ENCODE measurements at regions not wholly inside any gene's neighbourhood (a gene's known extent, or its start where the extent isn't known, plus 50 kb on each side); places are given as distances from the start of the nearest gene placed in this dataset.

- no peaks in the 10 kb centered on the region for H4K20me1 ChIP-seq (ENCODE audit: control insufficient read depth, insufficient read depth, low read depth, low read length)
- no peak overlapping the region for H3K4me3 ChIP-seq (ENCODE audit: low read length)
- H3K4me2 ChIP-seq (ENCODE audit: low read length), result no peak overlapping the region
- H3K4me1 ChIP-seq (ENCODE audit: control insufficient read depth, low read length), result peaks cover 4% of the 10 kb centered on the region; the same call in 1 of the 2 replicates
- H3K9me3 ChIP-seq (ENCODE audit: control insufficient read depth, insufficient read depth, low read length), result no peaks in the 10 kb centered on the region
- no peaks in the 10 kb centered on the region for H3K9me2 ChIP-seq (replicated peaks; ENCODE audit: control insufficient read depth, low read length)
- H3F3A ChIP-seq (ENCODE audit: control insufficient read depth, insufficient read depth), result no peaks in the 10 kb centered on the region
- H3K27me3 ChIP-seq (ENCODE audit: control insufficient read depth, low read length), result no peaks in the 10 kb centered on the region
- no peaks in the 10 kb centered on the region for H3K36me3 ChIP-seq (ENCODE audit: control insufficient read depth, low read length)
- no peaks in the 10 kb centered on the region for H3K79me2 ChIP-seq (ENCODE audit: control insufficient read depth, low read length)
- TF ChIP-seq EZH2phosphoT487 (IDR thresholded peaks at IDR 0.05; ENCODE audit: borderline replicate concordance, low read length), result no peak
- TF ChIP-seq CTCF (IDR thresholded peaks at IDR 0.05; ENCODE audit: low read depth, low read length, poor library complexity, severe bottlenecking), result no peak
- H3K27ac ChIP-seq (ENCODE audit: low read depth, low read length), result no peak overlapping the region
Observed at GRCh38 chr3:177449360-177450006, 252.2 kb upstream of the TBL1XR1 start.

- H4K20me1 ChIP-seq (ENCODE audit: control insufficient read depth, insufficient read depth, low read depth, low read length), result no peaks in the 10 kb centered on the region
- no peak for TF ChIP-seq EZH2phosphoT487 (IDR thresholded peaks at IDR 0.05; ENCODE audit: borderline replicate concordance, low read length)
- no peak for TF ChIP-seq CTCF (IDR thresholded peaks at IDR 0.05; ENCODE audit: low read depth, low read length, poor library complexity, severe bottlenecking)
- H3K27ac ChIP-seq (ENCODE audit: low read depth, low read length), result no peak overlapping the region
- no peaks in the 10 kb centered on the region for H3K36me3 ChIP-seq (ENCODE audit: control insufficient read depth, low read length)
- no peaks in the 10 kb centered on the region for H3K27me3 ChIP-seq (ENCODE audit: control insufficient read depth, low read length)
- H3K9me2 ChIP-seq (replicated peaks; ENCODE audit: control insufficient read depth, low read length), result no peaks in the 10 kb centered on the region
- no peak overlapping the region for H3K4me3 ChIP-seq (ENCODE audit: low read length)
- no peaks in the 10 kb centered on the region for H3K9me3 ChIP-seq (ENCODE audit: control insufficient read depth, insufficient read depth, low read length)
- no peaks in the 10 kb centered on the region for H3K79me2 ChIP-seq (ENCODE audit: control insufficient read depth, low read length)
- H3K4me2 ChIP-seq (ENCODE audit: low read length), result no peak overlapping the region
- H3F3A ChIP-seq (ENCODE audit: control insufficient read depth, insufficient read depth), result no peaks in the 10 kb centered on the region
- peaks cover 4% of the 10 kb centered on the region; the same call in 1 of the 2 replicates for H3K4me1 ChIP-seq (ENCODE audit: control insufficient read depth, low read length)
Observed at GRCh38 chr3:177451301-177451750, 254.0 kb upstream of the TBL1XR1 start.

- no peaks in the 10 kb centered on the region for H3K9me3 ChIP-seq (ENCODE audit: control insufficient read depth, insufficient read depth, low read length)
- no peak overlapping the region for H3K4me3 ChIP-seq (ENCODE audit: low read length)
- no peaks in the 10 kb centered on the region for H3K9me2 ChIP-seq (replicated peaks; ENCODE audit: control insufficient read depth, low read length)
- no peaks in the 10 kb centered on the region for H3F3A ChIP-seq (ENCODE audit: control insufficient read depth, insufficient read depth)
- H3K36me3 ChIP-seq (ENCODE audit: control insufficient read depth, low read length), result no peaks in the 10 kb centered on the region
- H3K4me1 ChIP-seq (ENCODE audit: control insufficient read depth, low read length), result peaks cover 4% of the 10 kb centered on the region; the same call in 1 of the 2 replicates
- H3K27me3 ChIP-seq (ENCODE audit: control insufficient read depth, low read length), result no peaks in the 10 kb centered on the region
- H4K20me1 ChIP-seq (ENCODE audit: control insufficient read depth, insufficient read depth, low read depth, low read length), result no peaks in the 10 kb centered on the region
- TF ChIP-seq EZH2phosphoT487 (IDR thresholded peaks at IDR 0.05; ENCODE audit: borderline replicate concordance, low read length) (no peak), CTCF (IDR thresholded peaks at IDR 0.05; ENCODE audit: low read depth, low read length, poor library complexity, severe bottlenecking) (no peak)
- H3K27ac ChIP-seq (ENCODE audit: low read depth, low read length), result no peak overlapping the region
- H3K4me2 ChIP-seq (ENCODE audit: low read length), result no peak overlapping the region
- no peaks in the 10 kb centered on the region for H3K79me2 ChIP-seq (ENCODE audit: control insufficient read depth, low read length)
Observed at GRCh38 chr3:177451864-177452830, 254.9 kb upstream of the TBL1XR1 start.
